CD14-positive monocyte (primary cell): ENCODE measurements at regions not wholly inside any gene's neighbourhood (a gene's known extent, or its start where the extent isn't known, plus 50 kb on each side); places are given as distances from the start of the nearest gene placed in this dataset.

Source experiments
- DNase-seq, 3 donors: peaks; one replicate each; pipeline ENCODE4 v3.0.0-alpha.2; 2011 to 2022
- H2AFZ ChIP-seq: 2 replicates; pipeline ENCODE4 v1.6.0; 2012; ENCODE audit warnings: mild to moderate bottlenecking, low read depth, low read length, inconsistent platforms; ENCODE audit not compliant: insufficient read depth, poor library complexity, severe bottlenecking
- H3K27ac ChIP-seq, 2 donors: 1 replicate in 1 of 2; 2 replicates in 1 of 2; pipeline ENCODE4 v1.5.1; 2012 to 2013; ENCODE audit warnings: low read length in 2 of 2, control low read depth in 1 of 2, inconsistent platforms in 1 of 2, low read depth in 1 of 2, mild to moderate bottlenecking in 1 of 2
- H3K27me3 ChIP-seq, 2 donors: one replicate each; pipeline versions ENCODE4 v1.6.0 to v1.6.1; 2011 to 2013; ENCODE audit warnings: low read length in 2 of 2; ENCODE audit not compliant: control insufficient read depth in 2 of 2, insufficient read depth in 2 of 2
- H3K36me3 ChIP-seq, 2 donors: replicated peaks in 1 of 2; 1 replicate in 1 of 2; 2 replicates in 1 of 2; pipeline versions ENCODE4 v1.5.1 to v1.6.1; 2012 to 2013; ENCODE audit warnings: low read length in 2 of 2, control low read depth in 1 of 2, inconsistent platforms in 1 of 2, mild to moderate bottlenecking in 1 of 2; ENCODE audit not compliant: insufficient read depth in 2 of 2, control insufficient read depth in 1 of 2
- H3K4me1 ChIP-seq, 2 donors: 1 replicate in 1 of 2; 2 replicates in 1 of 2; pipeline versions ENCODE4 v1.5.1 to v1.6.1; 2012 to 2013; ENCODE audit warnings: low read length in 2 of 2, control low read depth in 1 of 2, inconsistent platforms in 1 of 2, mild to moderate bottlenecking in 1 of 2, moderate library complexity in 1 of 2; ENCODE audit not compliant: insufficient read depth in 2 of 2, control insufficient read depth in 1 of 2
- H3K4me2 ChIP-seq: replicated peaks from 2 replicates; pipeline ENCODE3; 2012; ENCODE audit warnings: low read length, moderate library complexity, mild to moderate bottlenecking; ENCODE audit not compliant: poor library complexity, severe bottlenecking; ENCODE audit errors: extremely low read depth
- H3K4me3 ChIP-seq, 3 experiments: fragments of 200-600 bp in 1 of 3; sonication (generic) in 1 of 3; replicated peaks in 1 of 3; 1 replicate in 2 of 3; 2 replicates in 1 of 3; pipeline ENCODE4 v1.5.1; 2011 to 2013; ENCODE audit warnings: low read length in 3 of 3, mild to moderate bottlenecking in 3 of 3, control low read depth in 2 of 3, low read depth in 2 of 3, inconsistent platforms in 1 of 3, moderate library complexity in 1 of 3
- H3K79me2 ChIP-seq: 2 replicates; pipeline ENCODE4 v1.6.0; 2012; ENCODE audit warnings: mild to moderate bottlenecking, control low read depth, inconsistent platforms, low read length, moderate library complexity; ENCODE audit not compliant: insufficient read depth
- H3K9ac ChIP-seq: 2 replicates; pipeline ENCODE4 v1.6.0; 2017; ENCODE audit warnings: low read length, mild to moderate bottlenecking; ENCODE audit not compliant: insufficient read depth, poor library complexity, severe bottlenecking
- H3K9me3 ChIP-seq, 2 donors: replicated peaks in 1 of 2; 1 replicate in 1 of 2; 2 replicates in 1 of 2; pipeline versions ENCODE4 v1.5.1 to v1.6.1; 2012 to 2013; ENCODE audit warnings: low read length in 2 of 2, control low read depth in 1 of 2; ENCODE audit not compliant: control insufficient read depth in 1 of 2, insufficient read depth in 1 of 2
- H4K20me1 ChIP-seq: 2 replicates; pipeline ENCODE4 v1.6.0; 2012; ENCODE audit warnings: mild to moderate bottlenecking, low read length, control low read depth, moderate library complexity; ENCODE audit not compliant: insufficient read depth
- H3K27ac Mint-ChIP-seq, 7 donors: one replicate each; pipeline ENCODE4 v1.8.0; 2020; ENCODE audit warnings: mild to moderate bottlenecking in 7 of 7, mixed read lengths in 7 of 7, moderate library complexity in 6 of 7, inconsistent platforms in 2 of 7
- H3K27me3 Mint-ChIP-seq, 3 donors: one replicate each; pipeline ENCODE4 v1.8.0; 2021 to 2022; ENCODE audit warnings: low read depth in 3 of 3, mild to moderate bottlenecking in 3 of 3, mixed read lengths in 3 of 3, moderate library complexity in 3 of 3, inconsistent platforms in 1 of 3
- H3K36me3 Mint-ChIP-seq, 2 donors: one replicate each; pipeline ENCODE4 v1.8.0; 2020; ENCODE audit warnings: mixed read lengths in 2 of 2, inconsistent platforms in 1 of 2, mild to moderate bottlenecking in 1 of 2
- H3K4me1 Mint-ChIP-seq: one replicate; pipeline ENCODE4 v1.8.0; 2020; ENCODE audit warnings: mild to moderate bottlenecking, mixed read lengths
- H3K4me3 Mint-ChIP-seq, 2 donors: one replicate each; pipeline ENCODE4 v1.8.0; 2020; ENCODE audit warnings: mild to moderate bottlenecking in 2 of 2, mixed read lengths in 2 of 2, moderate library complexity in 1 of 2
- H3K9me3 Mint-ChIP-seq, 7 donors: one replicate each; pipeline ENCODE4 v1.8.0; 2020 to 2022; ENCODE audit warnings: mixed read lengths in 7 of 7, mild to moderate bottlenecking in 6 of 7, moderate library complexity in 6 of 7, inconsistent platforms in 2 of 7
- CTCF ChIP-seq: fragments of 200-600 bp; IDR thresholded peaks from one replicate; pipeline ENCODE4 v1.8.0; 2022; ENCODE audit warnings: antibody characterized with exemption, mild to moderate bottlenecking
- WGBS: methylation state at CpG from one replicate; pipeline ENCODE4 v1.1.5; 2013; ENCODE audit warnings: missing lambda C conversion rate; ENCODE audit not compliant: insufficient coverage; 5-methylcytosine and 5-hydroxymethylcytosine counted together
- intact Hi-C, 2 donors: fragments of 100-400 bp; cut with micrococcal nuclease; formaldehyde crosslinking; loops; one replicate each; pipeline versions ENCODE4 v1.15.0 to v1.15.1; 2023

GRCh38 chr6:95867205-95867604 is 148.6 kb upstream of the FUT9 start:
- no peaks in the 10 kb centered on the region for H3K36me3 Mint-ChIP-seq
- H3K27ac ChIP-seq = no peak overlapping the region
- no peaks in the 10 kb centered on the region for H3K9me3 Mint-ChIP-seq
- no peak for TF ChIP-seq CTCF
- WGBS = 100% methylated on average over 1 of the region's 5 CpGs
- no peaks in the 10 kb centered on the region for H3K79me2 ChIP-seq
- H3K27ac Mint-ChIP-seq = no peak overlapping the region
- H3K4me3 Mint-ChIP-seq = no peak overlapping the region
- H3K36me3 ChIP-seq = no peaks in the 10 kb centered on the region
- H3K4me3 ChIP-seq = no peak overlapping the region
- H3K27me3 Mint-ChIP-seq = peaks cover 0 to 1% (median 0%) of the 10 kb centered on the region in 3 donors
- intact Hi-C loops = no loop called here
- H3K9ac ChIP-seq = no peak overlapping the region
- no peak overlapping the region for H2AFZ ChIP-seq
- no peaks in the 10 kb centered on the region for H3K27me3 ChIP-seq
- no peaks in the 10 kb centered on the region for H3K4me1 ChIP-seq
- H3K9me3 ChIP-seq = no peaks in the 10 kb centered on the region
- no peak for DNase-seq
- H3K4me2 ChIP-seq = no peak overlapping the region
- no peaks in the 10 kb centered on the region for H4K20me1 ChIP-seq
- H3K4me1 Mint-ChIP-seq = no peaks in the 10 kb centered on the region

- Mint-ChIP-seq H3K27ac (no peak overlapping the region), H3K4me1 (no peaks in the 10 kb centered on the region), H3K27me3 (peaks cover 0 to 2% (median 0%) of the 10 kb centered on the region in 3 donors), H3K36me3 (no peaks in the 10 kb centered on the region), H3K4me3 (no peak overlapping the region), H3K9me3 (peaks cover 0 to 2% (median 0%) of the 10 kb centered on the region in 7 donors)
- H3K4me2 ChIP-seq = no peak overlapping the region
- H4K20me1 ChIP-seq = no peaks in the 10 kb centered on the region
- no peak overlapping the region for H3K27ac ChIP-seq
- no peak for DNase-seq
- H3K9me3 ChIP-seq = no peaks in the 10 kb centered on the region
- intact Hi-C loops = no loop called here
- H3K4me3 ChIP-seq = no peak overlapping the region
- H3K36me3 ChIP-seq = no peaks in the 10 kb centered on the region
- no peak for TF ChIP-seq CTCF
- no CpG with 5 or more reads among the region's 1 CpG for WGBS
- H3K27me3 ChIP-seq = no peaks in the 10 kb centered on the region
- H3K79me2 ChIP-seq = no peaks in the 10 kb centered on the region
- no peak overlapping the region for H2AFZ ChIP-seq
- no peaks in the 10 kb centered on the region for H3K4me1 ChIP-seq
- no peak overlapping the region for H3K9ac ChIP-seq
Measured at GRCh38 chr6:95877480-95877879, 138.3 kb upstream of the FUT9 start.
